GM12892 (cell line): ENCODE measurements at regions not wholly inside any gene's neighbourhood (a gene's known extent, or its start where the extent isn't known, plus 50 kb on each side); places are given as distances from the start of the nearest gene placed in this dataset.

Source experiments
- POLR2A ChIP-seq: IDR thresholded peaks from 2 replicates; pipeline ENCODE4 v1.6.1; 2011; ENCODE audit warnings: low read depth, low read length, control low read depth
- POLR2AphosphoS5 ChIP-seq: IDR thresholded peaks from 2 replicates; pipeline ENCODE4 v1.6.1; 2011; ENCODE audit warnings: low read depth, low read length, control low read depth
- TAF1 ChIP-seq: IDR thresholded peaks from 2 replicates; pipeline ENCODE4 v1.6.1; 2011; ENCODE audit warnings: low read depth, mild to moderate bottlenecking, control low read depth, low read length, borderline replicate concordance

DNA sequence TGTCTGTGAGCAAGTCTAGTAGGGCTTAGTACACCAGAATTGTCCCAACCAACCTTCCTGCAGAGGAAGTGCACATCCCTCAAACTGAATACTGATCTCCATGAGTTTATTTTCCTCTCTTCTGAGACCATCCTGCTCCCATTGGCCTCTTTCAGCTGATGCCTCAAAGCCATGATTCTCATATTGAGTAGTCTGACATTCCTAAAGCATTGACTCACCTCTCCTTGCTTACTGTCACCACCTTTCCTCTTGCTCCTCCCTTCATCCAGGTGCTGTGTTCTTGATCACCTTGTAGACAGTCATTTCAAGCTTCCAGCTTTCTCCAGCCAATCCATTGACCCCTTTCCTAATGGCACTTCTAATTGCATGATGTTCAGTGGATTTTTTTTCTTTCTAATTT, 583.7 kb upstream of the USP15 start:
- TF ChIP-seq POLR2AphosphoS5: no peak
- TF ChIP-seq POLR2A: no peak
- TF ChIP-seq TAF1: no peak
